ENCODE measurements at regions not wholly inside any gene's neighbourhood (a gene's known extent, or its start where the extent isn't known, plus 50 kb on each side); places are given as distances from the start of the nearest gene placed in this dataset.

- no peak for TF ChIP-seq CTCF (IDR thresholded peaks at IDR 0.05; ENCODE audit: low read depth, low read length)
- TF ChIP-seq POLR2A (IDR thresholded peaks at IDR 0.05; ENCODE audit: extremely low read depth, insufficient read length), result no peak
- TF ChIP-seq MAX (IDR thresholded peaks at IDR 0.05; ENCODE audit: low read depth, low read length), result no peak
These were observed 757.0 kb downstream of the CDH11 start for GRCh38 chr16:64364894-64365293.
